OCI-LY7 (cell line): ENCODE measurements at regions not wholly inside any gene's neighbourhood (a gene's known extent, or its start where the extent isn't known, plus 50 kb on each side); places are given as distances from the start of the nearest gene placed in this dataset.

ENCODE experiments used
- CTCF ChIP-seq: fragments of 200-600 bp; sonication (generic); conservative IDR thresholded peaks from 2 replicates; pipeline ENCODE4 v1.5.1; 2014; ENCODE audit warnings: mild to moderate bottlenecking, antibody characterized with exemption, low read length, moderate library complexity, mixed read lengths
- EZH2phosphoT487 ChIP-seq: fragments of 200-600 bp; sonication (generic); IDR thresholded peaks from 2 replicates; pipeline ENCODE4 v1.6.1; 2018; ENCODE audit warnings: low read depth, borderline replicate concordance, mild to moderate bottlenecking, mixed run types, antibody characterized with exemption, low read length, moderate library complexity, mixed read lengths

- TF ChIP-seq CTCF (no peak), EZH2phosphoT487 (no peak)
Measured at GRCh38 chr4:146072376-146072775, 103.1 kb upstream of the LSM6 start.
